ENCODE measurements at regions not wholly inside any gene's neighbourhood (a gene's known extent, or its start where the extent isn't known, plus 50 kb on each side); places are given as distances from the start of the nearest gene placed in this dataset.

- TF ChIP-seq CTCF (IDR thresholded peaks at IDR 0.05; ENCODE audit: extremely low read depth in 1 of 2, insufficient read depth in 1 of 2, low read depth in 1 of 2, low read length in 2 of 2) (no peak), POLR2A (IDR thresholded peaks at IDR 0.05; ENCODE audit: low read depth, low read length) (no peak), EZH2 (IDR thresholded peaks at IDR 0.05; ENCODE audit: borderline replicate concordance, low read depth, low read length, severe bottlenecking) (no peak), POLR2AphosphoS5 (IDR thresholded peaks at IDR 0.05; ENCODE audit: insufficient read depth, low read depth, low read length) (no peak)
Observed at GRCh38 chrX:45846328-45846727, 645.7 kb upstream of the DIPK2B start.
